ENCODE measurements at regions not wholly inside any gene's neighbourhood (a gene's known extent, or its start where the extent isn't known, plus 50 kb on each side); places are given as distances from the start of the nearest gene placed in this dataset.
A peak's percentile ranks its signal among the peaks of the same experiment; 100 is the strongest.

DNA sequence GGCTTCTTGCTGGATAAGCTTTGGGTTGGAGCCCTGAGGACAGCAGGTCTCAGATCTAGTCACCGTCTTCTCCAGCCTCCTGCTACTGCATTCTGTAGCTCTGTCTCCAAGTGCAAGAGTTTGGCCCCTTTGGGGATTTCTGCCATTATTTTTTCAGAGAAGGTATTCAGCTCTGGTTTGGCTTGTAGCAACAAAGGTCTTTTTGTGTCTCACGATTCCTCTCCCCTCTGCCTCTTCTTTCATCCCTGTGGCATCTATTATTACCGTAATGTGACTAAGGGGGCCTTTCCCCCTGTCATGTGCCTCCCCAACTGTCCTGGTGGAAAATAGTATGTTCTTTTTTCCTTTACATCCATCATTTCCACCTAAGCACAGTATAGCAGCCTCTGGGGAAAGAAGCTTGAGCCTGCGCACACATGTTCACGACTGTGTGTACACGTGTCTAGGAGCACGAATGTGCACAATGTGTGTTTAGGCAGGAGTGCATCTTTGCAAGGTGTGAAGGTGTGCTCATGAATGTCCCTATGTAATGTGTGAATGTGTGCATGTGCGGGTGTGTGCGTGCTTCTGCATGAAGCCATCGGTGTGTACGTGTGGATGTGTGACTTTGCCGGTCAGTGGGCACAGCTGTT, 273.9 kb downstream of the ZNF536 start:
- Histone ChIP-seq H2AK5ac (ENCODE audit: low read depth, low read length) (peak overlapping the region; percentile 82; the same call in 1 of the 2 replicates), H3K4ac (replicated peaks; ENCODE audit: insufficient read length, low read depth, low read length) (no peak overlapping the region), H3K9me3 (ENCODE audit: insufficient read depth in 2 of 2, low read depth in 1 of 2, low read length in 1 of 2) (no peaks in the 10 kb centered on the region), H2AFZ (ENCODE audit: low read length) (no peak overlapping the region), H2BK20ac (ENCODE audit: low read length) (peak overlapping the region; percentile 55; the same call in 1 of the 2 replicates), H3K36me3 (ENCODE audit: control insufficient read depth in 2 of 4, insufficient read depth in 4 of 4, low read length in 3 of 4) (no peaks in the 10 kb centered on the region), H3K79me1 (ENCODE audit: low read depth, low read length) (no peaks in the 10 kb centered on the region), H3K27ac (ENCODE audit: low read depth, low read length) (no peak overlapping the region), H2BK15ac (ENCODE audit: low read length) (peak overlapping the region; percentile 95; the same call in 1 of the 2 replicates), H4K8ac (ENCODE audit: extremely low read depth, insufficient read depth, low read length) (no peak overlapping the region), H3K79me2 (ENCODE audit: control insufficient read depth in 1 of 2, insufficient read depth in 2 of 2, low read length in 2 of 2) (no peaks in the 10 kb centered on the region), H2BK12ac (ENCODE audit: low read depth, low read length) (peak overlapping the region; percentile 60; the same call in 1 of the 2 replicates), H3K14ac (ENCODE audit: insufficient read length) (no peak overlapping the region), H3K18ac (ENCODE audit: extremely low read depth, low read length) (no peak overlapping the region), H4K5ac (ENCODE audit: insufficient read length, low read depth, low read length) (no peak overlapping the region), H3K56ac (replicated peaks; ENCODE audit: insufficient read length, low read depth, low read length) (no peak overlapping the region), H2BK5ac (ENCODE audit: low read depth, low read length) (no peak overlapping the region), H4K20me1 (replicated peaks in 1 of 2; ENCODE audit: control insufficient read depth in 1 of 2, insufficient read depth in 2 of 2, low read length in 2 of 2) (no peaks in the 10 kb centered on the region), H3K23ac (ENCODE audit: insufficient read length) (no peak overlapping the region), H3K27me3 (replicated peaks in 1 of 4; ENCODE audit: control insufficient read depth in 3 of 4, extremely low read depth in 1 of 4, insufficient read depth in 3 of 4, low read length in 3 of 4) (no peaks in the 10 kb centered on the region), H2BK120ac (replicated peaks; ENCODE audit: low read depth, low read length) (peak overlapping the region; percentile 52), H3K4me3 (ENCODE audit: extremely low read depth in 1 of 4, insufficient read depth in 2 of 4, low read depth in 3 of 4, low read length in 4 of 4) (no peak overlapping the region), H3K9ac (replicated peaks in 1 of 4; ENCODE audit: extremely low read depth in 1 of 4, low read depth in 3 of 4, low read length in 3 of 4) (no peak overlapping the region), H3K4me1 (replicated peaks in 1 of 4; ENCODE audit: control insufficient read depth in 3 of 4, insufficient read depth in 4 of 4, low read length in 3 of 4) (no peaks in the 10 kb centered on the region; a peak in 1 of 7 replicates), H4K91ac (replicated peaks; ENCODE audit: insufficient read length, low read length) (peak overlapping the region; percentile 76), H3K23me2 (ENCODE audit: low read depth, low read length) (no peaks in the 10 kb centered on the region), H3K4me2 (ENCODE audit: insufficient read depth in 1 of 2, low read depth in 2 of 2, low read length in 2 of 2) (no peak overlapping the region)
- CTCF ChIA-PET (ENCODE audit: partially characterized antibody): interaction anchor here (0.6 to 2.6 kb wide), 7 partner anchors 16 to 479 kb away, joined by 3 to 8 read pairs (median 3); no protein-coding TSS in a partner anchor
- no peak for FAIRE-seq
- DNase-seq (ENCODE audit: low read depth in 1 of 2, low spot score in 2 of 2): no peak
- WGBS, 2 experiments (ENCODE audit: extremely low coverage in 1 of 2, insufficient coverage in 1 of 2, insufficient read length in 1 of 2, insufficient replicate concordance in 2 of 2, low coverage in 1 of 2, low lambda C conversion rate in 2 of 2, missing lambda C conversion rate in 1 of 2): 92% methylated on average over 12 of the region's 12 CpGs; no CpG with 5 or more reads in 1 of the 2 experiments
- POLR2A ChIA-PET (ENCODE audit: partially characterized antibody): no interaction called here
- no peak for TF ChIP-seq EGR1 (IDR thresholded peaks at IDR 0.05; ENCODE audit: borderline replicate concordance, low read depth, low read length)
- no peak for TF ChIP-seq SIX5 (IDR thresholded peaks at IDR 0.05; ENCODE audit: low read depth, low read length)
